Fibroblast of skin of scalp (primary cell): ENCODE measurements at regions not wholly inside any gene's neighbourhood (a gene's known extent, or its start where the extent isn't known, plus 50 kb on each side); places are given as distances from the start of the nearest gene placed in this dataset.
"Not testable (repeated sequence)": the region's sequence is repeated elsewhere in the genome, so short reads cannot be mapped to it uniquely, and the experiment has no call there.

Source experiments
- DNase-seq: peaks from one replicate; pipeline ENCODE4 v3.0.0-alpha.2; 2013

- DNase-seq, result no peak
Measured at GRCh38 chr2:13227578-13227977, 510.8 kb downstream of the TRIB2 start.

GRCh38 chr2:13230221-13230620, 513.5 kb downstream of the TRIB2 start:
- peak; percentile 1 for DNase-seq

- no peak for DNase-seq
Measured at GRCh38 chr2:13240061-13240460, 523.3 kb downstream of the TRIB2 start.

GRCh38 chr2:13240789-13241487, 524.2 kb downstream of the TRIB2 start:
- DNase-seq, result no peak

- no peak for DNase-seq
Measured at GRCh38 chr2:13252615-13253014, 535.9 kb downstream of the TRIB2 start.

- DNase-seq, result no peak
Measured at GRCh38 chr2:13255485-13255884, 538.7 kb downstream of the TRIB2 start.

- no peak for DNase-seq
Measured at GRCh38 chr2:13260402-13260801, 543.7 kb downstream of the TRIB2 start.

GRCh38 chr2:13266166-13266565, 549.4 kb downstream of the TRIB2 start:
- no peak for DNase-seq

GRCh38 chr2:13284688-13285087, 568.0 kb downstream of the TRIB2 start:
- DNase-seq, result no peak

GRCh38 chr2:13289310-13289709, 572.6 kb downstream of the TRIB2 start:
- DNase-seq, result no peak

GRCh38 chr2:13308478-13308805, 591.7 kb downstream of the TRIB2 start:
- not testable (repeated sequence) for DNase-seq

GRCh38 chr2:13308989-13309388, 592.3 kb downstream of the TRIB2 start:
- DNase-seq, result no peak

- DNase-seq, result no peak
Measured at GRCh38 chr2:13332060-13332459, 615.3 kb downstream of the TRIB2 start.

GRCh38 chr2:13334071-13334470, 617.3 kb downstream of the TRIB2 start:
- DNase-seq, result not testable (repeated sequence)

GRCh38 chr2:13334545-13334944, 617.8 kb downstream of the TRIB2 start:
- DNase-seq, result no peak

- DNase-seq, result no peak
Measured at GRCh38 chr2:13335862-13336535, 619.3 kb downstream of the TRIB2 start.

GRCh38 chr2:13351068-13351467, 634.3 kb downstream of the TRIB2 start:
- no peak for DNase-seq

- DNase-seq, result no peak
Measured at GRCh38 chr2:13353083-13353482, 636.3 kb downstream of the TRIB2 start.

- DNase-seq, result no peak
Measured at GRCh38 chr2:13354031-13354430, 637.3 kb downstream of the TRIB2 start.

- DNase-seq, result not testable (repeated sequence)
Measured at GRCh38 chr2:13381928-13382327, 665.2 kb downstream of the TRIB2 start.

GRCh38 chr2:13389172-13389571, 672.4 kb downstream of the TRIB2 start:
- DNase-seq, result not testable (repeated sequence)

- no peak for DNase-seq
Measured at GRCh38 chr2:13390676-13391075, 673.9 kb downstream of the TRIB2 start.

GRCh38 chr2:13401312-13401711, 684.6 kb downstream of the TRIB2 start:
- DNase-seq, result no peak

- DNase-seq, result no peak
Measured at GRCh38 chr2:13413989-13414388, 697.3 kb downstream of the TRIB2 start.

- DNase-seq, result no peak
Measured at GRCh38 chr2:13414897-13415296, 698.2 kb downstream of the TRIB2 start.
